GM23248 (cell line): ENCODE measurements at regions not wholly inside any gene's neighbourhood (a gene's known extent, or its start where the extent isn't known, plus 50 kb on each side); places are given as distances from the start of the nearest gene placed in this dataset.

Experiments
- EZH2 ChIP-seq: fragments of 200-600 bp; sonication (generic); IDR thresholded peaks from 2 replicates; pipeline ENCODE4 v1.6.1; 2018; ENCODE audit warnings: antibody characterized with exemption, mild to moderate bottlenecking; ENCODE audit not compliant: insufficient read depth, poor library complexity, severe bottlenecking
- EZH2phosphoT487 ChIP-seq: fragments of 200-600 bp; sonication (generic); IDR thresholded peaks from 2 replicates; pipeline ENCODE4 v1.6.1; 2018; ENCODE audit warnings: antibody characterized with exemption, moderate library complexity, mild to moderate bottlenecking, low read depth; ENCODE audit not compliant: insufficient read depth

GRCh38 chr13:111436446-111436845, 116.0 kb downstream of the TEX29 start:
- TF ChIP-seq EZH2 (no peak), EZH2phosphoT487 (no peak)
